HG02623 (cell line): ENCODE measurements at regions not wholly inside any gene's neighbourhood (a gene's known extent, or its start where the extent isn't known, plus 50 kb on each side); places are given as distances from the start of the nearest gene placed in this dataset.
"Not testable (repeated sequence)": the region's sequence is repeated elsewhere in the genome, so short reads cannot be mapped to it uniquely, and the experiment has no call there.

Experiments used
- ATAC-seq: cut with Tn5 transposase; IDR thresholded peaks from one replicate; pipeline ENCODE4 v1.9.1; 2021; ENCODE audit warnings: moderate library complexity; ENCODE audit not compliant: unreplicated experiment

GRCh38 chr2:4900861-4901770 lies 791.1 kb upstream of the SOX11 start:
- ATAC-seq = no peak

- no peak for ATAC-seq
Observed at GRCh38 chr2:4903656-4904348, 788.4 kb upstream of the SOX11 start.

- no peak for ATAC-seq
Observed at GRCh38 chr2:4908461-4908860, 783.7 kb upstream of the SOX11 start.

- no peak for ATAC-seq
Observed at GRCh38 chr2:4909346-4910009, 782.7 kb upstream of the SOX11 start.

GRCh38 chr2:4914036-4914435 lies 778.1 kb upstream of the SOX11 start:
- no peak for ATAC-seq

GRCh38 chr2:4914551-4914950 lies 777.6 kb upstream of the SOX11 start:
- ATAC-seq = no peak

GRCh38 chr2:4915357-4915756 lies 776.8 kb upstream of the SOX11 start:
- no peak for ATAC-seq

- ATAC-seq = no peak
Observed at GRCh38 chr2:4916094-4916493, 776.1 kb upstream of the SOX11 start.

- no peak for ATAC-seq
Observed at GRCh38 chr2:4930704-4931103, 761.5 kb upstream of the SOX11 start.

GRCh38 chr2:4931721-4932365 lies 760.3 kb upstream of the SOX11 start:
- ATAC-seq = no peak

- not testable (repeated sequence) for ATAC-seq
Observed at GRCh38 chr2:4935291-4935690, 756.9 kb upstream of the SOX11 start.

GRCh38 chr2:4937550-4937949 lies 754.6 kb upstream of the SOX11 start:
- ATAC-seq = no peak

- no peak for ATAC-seq
Observed at GRCh38 chr2:4938206-4938605, 754.0 kb upstream of the SOX11 start.

- ATAC-seq = no peak
Observed at GRCh38 chr2:4942441-4942840, 749.7 kb upstream of the SOX11 start.

- ATAC-seq = no peak
Observed at GRCh38 chr2:4947911-4948310, 744.3 kb upstream of the SOX11 start.

GRCh38 chr2:4951368-4951767 lies 740.8 kb upstream of the SOX11 start:
- ATAC-seq = no peak

GRCh38 chr2:4959219-4959618 lies 733.0 kb upstream of the SOX11 start:
- no peak for ATAC-seq

- ATAC-seq = no peak
Observed at GRCh38 chr2:4962419-4962818, 729.8 kb upstream of the SOX11 start.

- no peak for ATAC-seq
Observed at GRCh38 chr2:4963106-4963505, 729.1 kb upstream of the SOX11 start.

- no peak for ATAC-seq
Observed at GRCh38 chr2:4964001-4964540, 728.1 kb upstream of the SOX11 start.

GRCh38 chr2:4964579-4964978 lies 727.6 kb upstream of the SOX11 start:
- ATAC-seq = no peak
